ENCODE measurements at regions not wholly inside any gene's neighbourhood (a gene's known extent, or its start where the extent isn't known, plus 50 kb on each side); places are given as distances from the start of the nearest gene placed in this dataset.
A peak's percentile ranks its signal among the peaks of the same experiment; 100 is the strongest.

DNA sequence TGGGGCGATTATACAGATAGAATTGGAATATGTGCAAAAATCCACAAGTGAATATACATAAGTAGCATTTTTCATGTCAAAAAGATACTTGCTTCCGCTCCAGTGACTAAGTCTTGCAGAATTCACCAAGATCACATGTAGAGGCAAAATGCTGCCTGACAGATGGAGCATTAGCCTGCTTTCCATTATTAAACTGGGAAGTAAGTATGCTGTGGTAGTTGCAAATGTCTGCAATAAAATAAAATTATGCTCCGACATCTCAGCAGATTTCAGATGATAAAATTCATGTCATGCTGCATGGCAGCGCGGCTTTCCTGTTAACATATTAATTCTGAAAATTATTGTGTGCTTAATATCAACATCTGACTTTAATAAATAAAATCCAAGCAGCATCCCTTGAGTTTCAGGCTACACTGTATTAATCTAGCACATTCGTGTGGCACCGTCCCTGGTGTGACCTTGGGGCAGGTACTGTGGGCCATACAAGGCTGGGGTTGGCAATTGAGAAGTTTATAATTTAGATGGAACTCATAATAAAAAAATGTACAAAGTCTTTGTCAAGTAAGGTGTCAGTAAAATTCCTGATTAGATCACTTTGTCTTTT is 366.4 kb upstream of the ZP4 start:
- DNase-seq, result no peak

DNA sequence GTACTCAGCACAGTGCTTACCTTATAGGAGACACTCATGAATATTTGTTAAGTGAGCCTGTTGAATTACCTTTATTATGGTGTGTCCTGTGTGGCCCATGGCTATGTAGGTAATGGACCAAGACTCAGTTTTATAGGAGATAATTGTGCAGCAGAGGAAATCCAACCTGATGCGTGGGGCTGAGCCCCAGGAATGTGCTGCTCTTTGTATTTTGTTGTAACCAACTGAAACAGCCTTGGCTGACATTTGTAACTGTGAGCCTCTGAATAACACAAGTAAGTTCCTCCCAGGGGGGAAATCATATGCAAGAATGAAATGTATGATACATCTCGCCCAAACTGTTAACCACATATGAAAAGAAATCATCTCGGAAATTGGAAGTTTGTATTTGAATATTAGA is 364.2 kb upstream of the ZP4 start:
- DNase-seq, result no peak

GRCh38 chr1:238252033-238252802 is 361.5 kb upstream of the ZP4 start:
- DNase-seq, result peak; percentile 68

GRCh38 chr1:238248356-238248755 is 357.6 kb upstream of the ZP4 start:
- DNase-seq, result no peak

- DNase-seq, result no peak
Measured at GRCh38 chr1:238242181-238242580, 351.5 kb upstream of the ZP4 start.

DNA sequence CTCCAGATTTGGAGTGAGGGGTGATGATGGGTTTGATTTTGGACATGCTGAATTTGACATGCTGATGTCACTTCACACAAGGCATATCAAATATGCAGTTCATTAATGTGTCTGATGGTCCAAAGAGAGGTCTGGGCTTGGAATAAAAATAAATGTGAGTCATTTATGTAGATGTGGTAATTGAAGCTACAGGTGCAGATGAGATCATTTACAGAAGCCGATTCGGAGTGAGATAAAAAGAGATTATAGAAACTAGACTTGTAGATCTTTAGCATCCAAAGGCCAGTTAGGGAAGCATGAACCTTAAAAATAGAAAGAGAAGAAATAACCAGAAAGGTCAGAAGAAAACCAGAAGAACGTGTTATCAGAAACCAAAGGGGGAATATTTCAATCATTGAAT is 350.9 kb upstream of the ZP4 start:
- no peak for DNase-seq

- DNase-seq, result no peak
Measured at GRCh38 chr1:238239343-238239742, 348.6 kb upstream of the ZP4 start.

DNA sequence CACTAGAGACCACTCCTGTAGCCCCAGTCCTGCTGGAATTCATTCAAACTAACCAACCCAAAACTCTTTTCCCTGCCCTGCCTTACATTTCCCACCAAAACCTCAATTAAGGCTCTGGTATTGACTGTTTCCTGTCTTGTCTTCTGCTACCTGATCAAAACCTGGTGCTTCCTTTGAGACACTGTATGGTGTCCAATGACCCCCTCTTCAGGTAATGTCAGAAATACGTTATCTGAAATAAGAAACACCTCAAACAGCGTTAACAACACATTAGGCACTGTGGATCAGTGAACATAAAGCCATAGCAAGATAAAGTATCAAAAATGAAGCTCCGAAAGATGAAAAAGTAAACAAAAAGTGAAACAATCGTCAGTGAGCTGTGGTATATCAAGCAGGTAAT is 343.2 kb upstream of the ZP4 start:
- no peak for DNase-seq

DNA sequence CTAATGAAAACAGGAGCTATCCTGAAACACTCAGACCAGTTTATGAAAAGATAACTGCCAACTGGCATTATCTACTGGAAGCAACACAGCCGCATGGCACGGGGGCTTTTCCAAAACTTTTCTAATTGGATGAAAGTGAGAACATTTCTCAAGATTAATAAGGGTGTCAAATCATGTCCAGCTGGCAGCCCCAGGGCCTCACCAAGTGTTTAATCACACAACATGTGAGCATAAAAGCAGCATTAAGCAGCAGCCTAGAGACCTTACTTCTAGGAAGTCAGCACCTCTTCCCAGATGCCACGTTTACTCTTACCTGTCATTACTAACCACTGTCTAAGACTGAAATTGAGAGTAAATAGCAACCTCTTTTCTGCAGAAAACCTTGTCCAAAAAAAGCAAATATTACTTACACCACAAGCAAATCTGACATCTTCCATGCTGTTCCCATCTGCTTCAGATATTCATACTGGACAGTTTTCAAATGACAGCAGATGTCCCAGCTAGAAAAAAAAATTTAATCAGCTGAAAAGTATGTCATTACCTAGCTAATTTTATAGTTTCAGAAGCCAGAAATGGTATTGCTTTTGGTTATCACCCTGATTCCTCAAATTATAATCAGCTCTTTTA is 341.5 kb upstream of the ZP4 start:
- DNase-seq, result peak; percentile 50

DNA sequence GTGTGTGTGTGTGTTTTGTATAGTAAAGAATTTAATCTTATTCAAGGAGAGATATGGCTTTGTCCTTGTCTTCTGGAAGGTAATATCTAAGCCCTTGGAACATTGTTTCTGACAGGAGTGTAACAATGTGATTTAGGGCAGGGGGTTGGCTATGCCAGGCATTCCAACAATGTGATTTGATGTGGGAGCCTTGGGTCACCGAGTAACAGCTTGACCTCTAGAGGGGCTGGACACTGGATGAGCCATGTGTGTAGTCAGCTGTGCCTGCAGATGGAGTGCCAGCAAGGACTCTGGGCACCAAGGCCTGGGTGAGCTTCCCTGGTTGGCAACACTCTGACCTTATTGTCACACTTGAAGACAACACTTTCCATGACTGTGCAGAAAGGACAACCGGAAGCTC is 336.1 kb upstream of the ZP4 start:
- DNase-seq, result no peak

DNA sequence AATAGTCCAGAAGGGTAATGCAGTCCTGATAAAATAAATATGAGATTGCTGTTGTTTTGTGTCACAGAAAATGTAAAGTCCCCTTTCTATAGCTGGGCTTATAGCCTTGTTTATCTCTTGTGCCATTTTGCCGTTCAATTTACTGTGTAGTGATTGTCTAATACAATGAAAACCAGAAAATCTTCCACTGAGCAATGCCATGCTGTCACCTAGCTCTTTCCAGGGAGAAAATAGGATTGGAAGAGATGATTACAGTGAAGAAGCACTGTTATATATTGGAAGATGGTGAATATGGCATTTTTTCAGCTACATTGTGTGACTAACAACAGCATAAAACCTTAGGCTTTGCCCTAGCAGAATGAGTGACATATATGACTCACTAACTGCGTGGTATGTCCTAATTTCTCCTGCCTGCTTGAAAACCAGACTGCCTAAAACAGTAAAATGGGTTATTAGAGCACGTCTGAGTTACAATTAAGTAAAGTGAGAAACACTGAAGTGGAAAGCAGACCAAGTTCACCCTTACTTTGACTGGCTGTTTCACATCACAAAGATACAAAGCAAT is 332.4 kb upstream of the ZP4 start:
- DNase-seq, result no peak

GRCh38 chr1:238221738-238222137 is 331.0 kb upstream of the ZP4 start:
- DNase-seq, result no peak

DNA sequence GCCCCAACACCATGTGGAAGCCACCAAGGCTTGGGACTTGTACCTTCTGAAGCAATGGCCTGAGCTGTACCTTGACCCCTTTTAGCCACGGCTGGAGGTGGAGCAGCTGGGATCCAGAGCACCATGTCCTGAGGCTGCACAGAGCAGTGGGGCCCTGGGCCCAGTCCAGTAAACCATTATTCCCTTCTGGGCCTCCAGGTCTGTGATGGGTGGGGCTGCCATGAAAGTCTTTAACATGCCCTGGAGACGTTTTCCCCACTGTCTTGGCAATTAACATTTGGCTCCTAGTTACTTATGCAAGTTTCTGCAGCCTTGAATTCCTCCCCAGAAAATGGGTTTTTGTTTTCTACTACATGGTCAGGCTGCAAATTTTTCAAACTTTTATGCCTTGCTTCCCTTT is 323.7 kb upstream of the ZP4 start:
- no peak for DNase-seq

- no peak for DNase-seq
Measured at GRCh38 chr1:238205045-238205662, 314.4 kb upstream of the ZP4 start.

GRCh38 chr1:238201992-238202391 is 311.3 kb upstream of the ZP4 start:
- no peak for DNase-seq

- no peak for DNase-seq
Measured at GRCh38 chr1:238199325-238199724, 308.6 kb upstream of the ZP4 start.

DNA sequence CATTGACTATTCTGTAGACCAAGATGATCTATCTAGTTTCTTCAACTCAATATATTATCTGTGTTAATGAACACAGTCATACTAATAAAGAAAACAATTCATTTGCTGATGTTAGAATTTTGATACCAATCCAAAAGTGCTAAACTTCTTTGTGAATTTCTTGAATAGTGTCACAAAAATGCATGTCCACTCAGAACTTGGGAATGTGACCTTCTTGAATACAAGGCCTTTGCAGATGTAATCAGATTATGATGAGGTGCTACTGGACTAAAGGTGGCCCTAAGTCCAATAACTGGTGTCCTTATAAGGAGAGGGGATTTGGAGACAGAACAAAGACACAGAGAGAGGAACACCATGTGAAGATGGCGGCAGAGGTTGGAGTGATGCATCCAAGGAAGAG is 305.8 kb upstream of the ZP4 start:
- DNase-seq, result no peak

- no peak for DNase-seq
Measured at GRCh38 chr1:238191170-238191569, 300.4 kb upstream of the ZP4 start.

DNA sequence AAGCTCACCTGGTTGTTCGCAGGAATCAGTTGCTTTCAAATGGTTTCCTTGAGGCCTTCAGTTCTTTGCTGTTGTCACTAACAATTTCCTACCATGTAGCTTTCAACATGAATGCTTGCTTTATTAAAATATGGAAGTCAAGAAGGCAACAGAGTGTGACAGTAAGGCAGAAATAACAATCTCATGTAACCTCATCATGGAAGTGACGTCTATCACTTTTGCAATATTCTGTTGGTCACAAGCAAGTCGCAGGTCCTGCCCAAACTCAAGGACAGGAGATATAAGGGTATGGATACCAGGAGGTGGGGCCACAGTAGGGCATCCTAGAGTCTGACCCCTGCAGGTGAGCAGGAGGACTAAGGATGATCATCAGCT is 296.8 kb upstream of the ZP4 start:
- no peak for DNase-seq

DNA sequence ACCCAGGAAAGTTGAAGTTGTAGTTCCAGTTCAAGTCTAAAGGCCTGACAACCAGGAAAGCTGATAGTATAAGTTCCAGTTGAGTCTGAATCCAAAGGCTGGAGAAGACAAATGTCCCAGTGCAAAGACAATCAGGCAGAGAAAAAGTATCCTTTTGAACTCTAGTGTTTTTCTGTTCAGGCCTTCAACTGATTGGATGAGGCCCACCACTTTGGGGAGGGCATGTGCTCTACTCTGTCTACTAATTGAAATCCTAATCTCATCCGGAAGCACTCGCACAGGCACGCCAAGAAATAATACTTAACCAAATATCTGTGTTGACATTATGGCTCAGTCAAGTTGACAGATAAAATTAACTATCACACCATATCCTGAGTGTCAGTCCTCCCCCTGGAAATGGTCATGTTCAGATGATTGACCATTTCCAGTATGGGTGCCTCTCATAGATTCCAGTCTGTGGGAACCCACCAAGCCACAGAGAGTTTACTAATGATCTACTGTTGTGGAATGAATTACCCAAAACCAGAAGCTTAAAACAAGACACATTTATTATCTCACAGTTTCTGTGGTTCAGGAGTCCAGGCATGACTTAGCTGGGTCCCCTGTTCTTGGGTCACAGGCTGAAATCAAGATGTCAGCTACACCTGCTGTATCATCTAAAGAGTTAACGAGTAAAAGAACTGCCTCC is 296.3 kb upstream of the ZP4 start:
- DNase-seq, result no peak

DNA sequence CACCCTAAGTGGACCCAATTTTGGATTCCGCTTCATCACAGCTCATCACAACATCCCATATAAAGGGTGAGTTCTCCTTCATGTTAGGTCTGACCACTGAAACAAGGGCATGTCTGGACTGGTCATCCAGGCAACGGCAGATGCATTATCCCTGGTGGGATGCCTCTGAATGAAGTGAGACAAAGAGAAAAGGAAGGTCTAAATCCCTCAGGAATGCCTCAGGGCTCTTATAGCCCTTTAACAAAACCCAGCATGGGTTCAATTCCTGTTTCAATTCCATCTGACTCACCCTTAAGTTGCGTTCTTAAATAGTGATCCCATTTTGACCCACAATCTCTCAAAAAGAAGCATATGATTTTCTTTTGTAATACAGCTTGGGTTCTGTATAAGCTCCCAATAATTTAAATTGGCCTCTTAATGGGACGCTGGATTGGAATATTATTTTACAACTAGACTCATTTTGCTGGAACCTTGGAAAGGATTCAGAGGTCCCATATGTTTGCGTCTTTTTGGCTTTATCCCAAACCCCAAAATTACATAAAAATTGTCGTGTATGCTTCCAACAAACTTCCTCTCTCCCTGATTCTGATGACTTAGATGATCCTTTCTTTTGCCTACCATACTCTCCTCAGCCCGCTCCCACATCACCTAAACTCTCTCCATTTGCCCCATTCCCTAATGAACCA is 287.4 kb upstream of the ZP4 start:
- DNase-seq, result no peak

GRCh38 chr1:238177351-238177750 is 286.6 kb upstream of the ZP4 start:
- no peak for DNase-seq
